IMR-90 (cell line): ENCODE measurements at regions not wholly inside any gene's neighbourhood (a gene's known extent, or its start where the extent isn't known, plus 50 kb on each side); places are given as distances from the start of the nearest gene placed in this dataset.

Experiments
- ATAC-seq: fragments of 200-7000 bp; cut with Tn5 transposase; 2 replicates; pipeline ENCODE4 v1.9.1; 2020; ENCODE audit warnings: low read depth, mild to moderate bottlenecking, moderate library complexity
- BruUV-seq: library from RNA; stranded (reverse); fragments of 400-500 nt; replicated peaks from 2 replicates; lab custom pipeline; 2021; lab: Mats Ljungman, UMichigan
- CTCF ChIA-PET: fragments of 300-600 bp; formaldehyde crosslinking; extraction: SDS; loops from one replicate; lab custom pipeline; 2021; ENCODE audit warnings: antibody characterized with exemption; lab: Yijun Ruan, JAX
- POLR2A ChIA-PET: fragments of 300-600 bp; sonication (Branson Sonifier 250); formaldehyde crosslinking; loops from one replicate; lab custom pipeline; 2022; ENCODE audit warnings: antibody characterized with exemption; ENCODE audit not compliant: unreplicated experiment; lab: Charles Lee
- DNase-seq: peaks from one replicate; pipeline ENCODE4 v3.0.0; 2013
- H2AFZ ChIP-seq: replicated peaks from 2 replicates; pipeline ENCODE3; 2013; ENCODE audit warnings: low read length, mild to moderate bottlenecking; ENCODE audit not compliant: poor library complexity
- H2AK5ac ChIP-seq: 2 replicates; pipeline ENCODE4 v1.6.1; 2013; ENCODE audit warnings: low read depth, low read length, inconsistent platforms
- H2AK9ac ChIP-seq: replicated peaks from 2 replicates; pipeline ENCODE3; 2013; ENCODE audit warnings: mild to moderate bottlenecking, low read depth, low read length, moderate library complexity; ENCODE audit not compliant: poor library complexity
- H2BK120ac ChIP-seq: 2 replicates; pipeline ENCODE4 v1.6.1; 2013; ENCODE audit warnings: low read depth, low read length, inconsistent platforms
- H2BK15ac ChIP-seq: 3 replicates; pipeline ENCODE4 v1.6.1; 2013; ENCODE audit warnings: low read depth, low read length, inconsistent platforms
- H2BK20ac ChIP-seq: 2 replicates; pipeline ENCODE4 v1.6.1; 2013; ENCODE audit warnings: low read depth, mild to moderate bottlenecking, inconsistent platforms, low read length, moderate library complexity
- H2BK5ac ChIP-seq: 2 replicates; pipeline ENCODE4 v1.6.1; 2013; ENCODE audit warnings: mild to moderate bottlenecking, low read depth, low read length, inconsistent platforms; ENCODE audit not compliant: poor library complexity, severe bottlenecking
- H3K14ac ChIP-seq: replicated peaks from 2 replicates; pipeline ENCODE4 v1.6.1; 2013; ENCODE audit warnings: low read depth, low read length, inconsistent platforms
- H3K18ac ChIP-seq: 2 replicates; pipeline ENCODE4 v1.6.1; 2013; ENCODE audit warnings: low read depth, low read length, control low read depth
- H3K23ac ChIP-seq: 2 replicates; pipeline ENCODE4 v1.6.1; 2013; ENCODE audit warnings: low read depth, low read length, inconsistent platforms
- H3K27ac ChIP-seq: 2 replicates; pipeline ENCODE4 v1.5.1; 2013; ENCODE audit warnings: mild to moderate bottlenecking, control low read depth, low read length; ENCODE audit not compliant: insufficient read depth
- H3K27me3 ChIP-seq: 2 replicates; pipeline ENCODE4 v1.6.1; 2013; ENCODE audit warnings: low read length; ENCODE audit not compliant: control insufficient read depth, insufficient read depth
- H3K36me3 ChIP-seq: 2 replicates; pipeline ENCODE4 v1.6.1; 2013; ENCODE audit warnings: low read length, mixed read lengths; ENCODE audit not compliant: control insufficient read depth, insufficient read depth
- H3K4ac ChIP-seq: 2 replicates; pipeline ENCODE4 v1.6.1; 2013; ENCODE audit warnings: low read depth, low read length, inconsistent platforms
- H3K4me1 ChIP-seq: 2 replicates; pipeline ENCODE4 v1.6.1; 2013; ENCODE audit warnings: low read length, mixed read lengths; ENCODE audit not compliant: control insufficient read depth, insufficient read depth
- H3K4me2 ChIP-seq: 2 replicates; pipeline ENCODE4 v1.6.1; 2013; ENCODE audit warnings: low read depth, mild to moderate bottlenecking, control low read depth, low read length, moderate library complexity
- H3K4me3 ChIP-seq: 2 replicates; pipeline ENCODE4 v1.5.1; 2013; ENCODE audit warnings: low read depth, mild to moderate bottlenecking, control low read depth, low read length, moderate library complexity; ENCODE audit not compliant: insufficient read depth
- H3K56ac ChIP-seq: 2 replicates; pipeline ENCODE4 v1.6.1; 2013; ENCODE audit warnings: low read length, inconsistent platforms; ENCODE audit not compliant: insufficient read depth; ENCODE audit errors: extremely low read depth
- H3K79me1 ChIP-seq, 2 experiments: 2 replicates each; pipeline ENCODE4 v1.6.1; 2013; ENCODE audit warnings: low read length in 2 of 2, inconsistent platforms in 1 of 2, low read depth in 1 of 2
- H3K9ac ChIP-seq: 2 replicates; pipeline ENCODE4 v1.6.1; 2013; ENCODE audit warnings: low read depth, low read length, control low read depth
- H3K9me1 ChIP-seq: 2 replicates; pipeline ENCODE4 v1.6.1; 2013; ENCODE audit warnings: low read length, inconsistent platforms; ENCODE audit not compliant: insufficient read depth
- H3K9me3 ChIP-seq: 2 replicates; pipeline ENCODE4 v1.6.1; 2013; ENCODE audit warnings: low read length; ENCODE audit not compliant: control insufficient read depth, insufficient read depth
- H4K20me1 ChIP-seq: 2 replicates; pipeline ENCODE4 v1.6.1; 2013; ENCODE audit warnings: low read length, inconsistent platforms; ENCODE audit not compliant: insufficient read depth
- H4K5ac ChIP-seq: 2 replicates; pipeline ENCODE4 v1.6.1; 2013; ENCODE audit warnings: mild to moderate bottlenecking, low read depth, low read length, control low read depth
- H4K8ac ChIP-seq, 2 experiments: 2 replicates each; pipeline ENCODE4 v1.6.1; 2013; ENCODE audit warnings: low read depth in 2 of 2, low read length in 2 of 2, control low read depth in 1 of 2, inconsistent platforms in 1 of 2
- H4K91ac ChIP-seq: 2 replicates; pipeline ENCODE4 v1.6.1; 2013; ENCODE audit warnings: low read depth, low read length, inconsistent platforms; ENCODE audit not compliant: insufficient read depth
- BHLHE40 ChIP-seq: fragments of 150-350 bp; IDR thresholded peaks from 2 replicates; pipeline ENCODE4 v1.6.1; 2016; ENCODE audit warnings: mild to moderate bottlenecking, low read depth, low read length
- CEBPB ChIP-seq: IDR thresholded peaks from 2 replicates; pipeline ENCODE4 v1.6.1; 2012; ENCODE audit warnings: low read depth, low read length, improper control_type of control experiment
- CHD1 ChIP-seq: IDR thresholded peaks from 2 replicates; pipeline ENCODE4 v1.6.1; 2012; ENCODE audit warnings: low read depth, low read length, improper control_type of control experiment
- FOS ChIP-seq: fragments of 150-350 bp; IDR thresholded peaks from 2 replicates; pipeline ENCODE4 v1.6.1; 2016; ENCODE audit warnings: low read depth, low read length
- MAFK ChIP-seq: IDR thresholded peaks from 2 replicates; pipeline ENCODE4 v1.6.1; 2012; ENCODE audit warnings: low read depth, low read length, improper control_type of control experiment
- MAZ ChIP-seq: IDR thresholded peaks from 2 replicates; pipeline ENCODE4 v1.6.1; 2012; ENCODE audit warnings: low read depth, mild to moderate bottlenecking, low read length, improper control_type of control experiment, moderate library complexity, borderline replicate concordance
- MXI1 ChIP-seq: IDR thresholded peaks from 2 replicates; pipeline ENCODE4 v1.6.1; 2012; ENCODE audit warnings: low read depth, mild to moderate bottlenecking, low read length, moderate library complexity, borderline replicate concordance
- NFE2L2 ChIP-seq: fragments of 150-350 bp; IDR thresholded peaks from 2 replicates; pipeline ENCODE4 v1.6.1; 2016; ENCODE audit warnings: low read depth, mild to moderate bottlenecking, low read length
- POLR2A ChIP-seq: IDR thresholded peaks from 2 replicates; pipeline ENCODE4 v1.6.1; 2012; ENCODE audit warnings: mild to moderate bottlenecking, low read depth, low read length
- RAD21 ChIP-seq: IDR thresholded peaks from 2 replicates; pipeline ENCODE4 v1.6.1; 2012; ENCODE audit warnings: low read length, improper control_type of control experiment
- RCOR1 ChIP-seq: IDR thresholded peaks from 2 replicates; pipeline ENCODE4 v1.6.1; 2012; ENCODE audit warnings: mild to moderate bottlenecking, low read length, improper control_type of control experiment; ENCODE audit not compliant: insufficient replicate concordance
- RFX5 ChIP-seq: IDR thresholded peaks from 2 replicates; pipeline ENCODE4 v1.8.0; 2012; ENCODE audit warnings: low read depth, mild to moderate bottlenecking, low read length, moderate library complexity
- SMC3 ChIP-seq: fragments of 150-350 bp; IDR thresholded peaks from 2 replicates; pipeline ENCODE4 v1.6.1; 2016; ENCODE audit warnings: low read depth, mild to moderate bottlenecking, antibody characterized with exemption, low read length, moderate library complexity
- WGBS, 2 experiments: methylation state at CpG; one replicate each; pipeline versions ENCODE4 v1.1.5 to v1.1.7; 2013; ENCODE audit warnings: missing lambda C conversion rate in 2 of 2; ENCODE audit not compliant: insufficient read length in 1 of 2; ENCODE audit errors: extremely low coverage in 2 of 2; 5-methylcytosine and 5-hydroxymethylcytosine counted together
- dilution Hi-C: fragments of 300-500 bp; cut with HindIII; formaldehyde crosslinking; loops from one replicate; pipeline ENCODE4 v1.14.3; 2018; ENCODE audit warnings: low sequenced_read_pairs; ENCODE audit not compliant: unreplicated experiment
- in situ Hi-C: fragments of 300-500 bp; cut with MboI; formaldehyde crosslinking; loops from 3 replicates; pipeline ENCODE4 v1.14.3; 2019; ENCODE audit warnings: low sequenced_read_pairs, inconsistent platforms, mixed read lengths
- intact Hi-C: fragments of 100-400 bp; cut with micrococcal nuclease; formaldehyde crosslinking; loops from 2 replicates; pipeline ENCODE4 v1.10.0; 2022
- TF ChIP-seq, protein P1 (sequence below): fragments of 150-350 bp; IDR thresholded peaks from 2 replicates; pipeline ENCODE4 v1.6.1; 2017; ENCODE audit warnings: mild to moderate bottlenecking, antibody characterized with exemption, low read length, low read depth
- TF ChIP-seq, protein P2 (sequence below): fragments of 150-350 bp; IDR thresholded peaks from 2 replicates; pipeline ENCODE4 v1.6.1; 2016; ENCODE audit warnings: low read depth, mild to moderate bottlenecking, low read length, moderate library complexity, borderline replicate concordance
- TF ChIP-seq, protein P3 (sequence below): conservative IDR thresholded peaks from 2 replicates; pipeline ENCODE4 v1.5.1; 2012; ENCODE audit warnings: mild to moderate bottlenecking, low read depth, low read length, improper control_type of control experiment

DNA sequence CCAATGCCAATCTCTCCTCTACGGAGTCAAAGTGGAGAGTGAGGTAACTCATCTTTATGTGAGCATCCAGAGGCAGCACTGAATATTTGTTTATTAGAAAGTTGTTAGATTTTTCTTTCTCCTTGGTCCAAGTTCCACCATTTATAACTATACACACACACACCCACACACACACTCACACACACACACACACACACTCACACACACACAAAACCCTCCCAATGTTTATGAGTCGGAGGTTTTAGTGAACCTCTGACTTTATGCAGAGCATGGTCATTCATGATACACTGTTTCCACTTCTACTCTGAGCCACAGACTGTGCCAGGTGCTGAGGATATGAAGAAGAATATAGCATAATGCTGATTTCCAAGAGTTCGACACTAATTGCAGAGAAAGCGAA, 132.9 kb upstream of the CCDC68 start:
- no peak overlapping the region for H3K27ac ChIP-seq
- no peak overlapping the region for H3K14ac ChIP-seq
- no peaks in the 10 kb centered on the region for H3K9me1 ChIP-seq
- H3K4ac ChIP-seq = no peak overlapping the region
- H3K36me3 ChIP-seq = no peaks in the 10 kb centered on the region
- no peak overlapping the region for H2BK15ac ChIP-seq
- H4K8ac ChIP-seq = no peak overlapping the region
- H3K79me1 ChIP-seq = no peaks in the 10 kb centered on the region
- no peak for ATAC-seq
- H2AFZ ChIP-seq = no peak overlapping the region
- H3K4me1 ChIP-seq = no peaks in the 10 kb centered on the region
- no peak overlapping the region for H3K4me2 ChIP-seq
- no peak overlapping the region for H3K18ac ChIP-seq
- H3K4me3 ChIP-seq = no peak overlapping the region
- peaks cover under 1% of the 10 kb centered on the region; the same call in 1 of the 2 replicates for H3K27me3 ChIP-seq
- BruUV-seq = no TSS peak
- no peak overlapping the region for H4K91ac ChIP-seq
- no peak overlapping the region for H2BK120ac ChIP-seq
- intact Hi-C loops (no loop called here), in situ Hi-C loops (no loop called here), dilution Hi-C loops (no loop called here)
- no peak overlapping the region for H2BK5ac ChIP-seq
- H2BK20ac ChIP-seq = no peak overlapping the region
- 100% methylated on average over 1 of the region's 4 CpGs; no CpG with 5 or more reads in 1 of the 2 experiments for WGBS, 2 experiments
- H4K5ac ChIP-seq = no peak overlapping the region
- H3K56ac ChIP-seq = no peak overlapping the region
- no peak overlapping the region for H2AK9ac ChIP-seq
- no peak overlapping the region for H3K9ac ChIP-seq
- H3K23ac ChIP-seq = no peak overlapping the region
- POLR2A ChIA-PET = no interaction called here
- H3K9me3 ChIP-seq = no peaks in the 10 kb centered on the region
- no peak for TF ChIP-seq NFE2L2
- no peak for TF ChIP-seq MAZ
- no peak for TF ChIP-seq MXI1
- TF ChIP-seq SMC3 = no peak
- TF ChIP-seq, protein P1, sequence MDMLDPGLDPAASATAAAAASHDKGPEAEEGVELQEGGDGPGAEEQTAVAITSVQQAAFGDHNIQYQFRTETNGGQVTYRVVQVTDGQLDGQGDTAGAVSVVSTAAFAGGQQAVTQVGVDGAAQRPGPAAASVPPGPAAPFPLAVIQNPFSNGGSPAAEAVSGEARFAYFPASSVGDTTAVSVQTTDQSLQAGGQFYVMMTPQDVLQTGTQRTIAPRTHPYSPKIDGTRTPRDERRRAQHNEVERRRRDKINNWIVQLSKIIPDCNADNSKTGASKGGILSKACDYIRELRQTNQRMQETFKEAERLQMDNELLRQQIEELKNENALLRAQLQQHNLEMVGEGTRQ = no peak
- TF ChIP-seq POLR2A = no peak
- no peak for TF ChIP-seq RAD21
- no peak for TF ChIP-seq CHD1
- no peak for TF ChIP-seq RFX5
- no peak for TF ChIP-seq RCOR1
- TF ChIP-seq BHLHE40 = no peak
- TF ChIP-seq, protein P2, sequence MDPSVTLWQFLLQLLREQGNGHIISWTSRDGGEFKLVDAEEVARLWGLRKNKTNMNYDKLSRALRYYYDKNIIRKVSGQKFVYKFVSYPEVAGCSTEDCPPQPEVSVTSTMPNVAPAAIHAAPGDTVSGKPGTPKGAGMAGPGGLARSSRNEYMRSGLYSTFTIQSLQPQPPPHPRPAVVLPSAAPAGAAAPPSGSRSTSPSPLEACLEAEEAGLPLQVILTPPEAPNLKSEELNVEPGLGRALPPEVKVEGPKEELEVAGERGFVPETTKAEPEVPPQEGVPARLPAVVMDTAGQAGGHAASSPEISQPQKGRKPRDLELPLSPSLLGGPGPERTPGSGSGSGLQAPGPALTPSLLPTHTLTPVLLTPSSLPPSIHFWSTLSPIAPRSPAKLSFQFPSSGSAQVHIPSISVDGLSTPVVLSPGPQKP = no peak
- TF ChIP-seq, protein P3, sequence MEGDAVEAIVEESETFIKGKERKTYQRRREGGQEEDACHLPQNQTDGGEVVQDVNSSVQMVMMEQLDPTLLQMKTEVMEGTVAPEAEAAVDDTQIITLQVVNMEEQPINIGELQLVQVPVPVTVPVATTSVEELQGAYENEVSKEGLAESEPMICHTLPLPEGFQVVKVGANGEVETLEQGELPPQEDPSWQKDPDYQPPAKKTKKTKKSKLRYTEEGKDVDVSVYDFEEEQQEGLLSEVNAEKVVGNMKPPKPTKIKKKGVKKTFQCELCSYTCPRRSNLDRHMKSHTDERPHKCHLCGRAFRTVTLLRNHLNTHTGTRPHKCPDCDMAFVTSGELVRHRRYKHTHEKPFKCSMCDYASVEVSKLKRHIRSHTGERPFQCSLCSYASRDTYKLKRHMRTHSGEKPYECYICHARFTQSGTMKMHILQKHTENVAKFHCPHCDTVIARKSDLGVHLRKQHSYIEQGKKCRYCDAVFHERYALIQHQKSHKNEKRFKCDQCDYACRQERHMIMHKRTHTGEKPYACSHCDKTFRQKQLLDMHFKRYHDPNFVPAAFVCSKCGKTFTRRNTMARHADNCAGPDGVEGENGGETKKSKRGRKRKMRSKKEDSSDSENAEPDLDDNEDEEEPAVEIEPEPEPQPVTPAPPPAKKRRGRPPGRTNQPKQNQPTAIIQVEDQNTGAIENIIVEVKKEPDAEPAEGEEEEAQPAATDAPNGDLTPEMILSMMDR = no peak
- no peak for TF ChIP-seq MAFK
- no peak for TF ChIP-seq CEBPB
- no peak for TF ChIP-seq FOS
- DNase-seq = no peak
- CTCF ChIA-PET = no interaction called here
- no peak overlapping the region for H2AK5ac ChIP-seq
- no peaks in the 10 kb centered on the region for H4K20me1 ChIP-seq
